Psoas muscle (tissue), 7 donors: ENCODE measurements at regions not wholly inside any gene's neighbourhood (a gene's known extent, or its start where the extent isn't known, plus 50 kb on each side); places are given as distances from the start of the nearest gene placed in this dataset.
A peak's percentile ranks its signal among the peaks of the same experiment; 100 is the strongest.

Experiments
- ATAC-seq, 4 donors: fragments of 200-7000 bp; cut with Tn5 transposase; one replicate each; pipeline ENCODE4 v1.9.1; 2020; ENCODE audit warnings: moderate library complexity in 3 of 4, mild to moderate bottlenecking in 2 of 4
- DNase-seq, 2 donors: peaks; one replicate each; pipeline ENCODE4 v3.0.0-alpha.2; 2020
- H3K27ac ChIP-seq: fragments of 200-600 bp; one replicate; pipeline ENCODE4 v1.8.0; 2022
- H3K27me3 ChIP-seq, 3 donors: fragments of 200-600 bp in 1 of 3; one replicate each; pipeline versions ENCODE4 v1.6.1 to v1.8.0; 2013 to 2022; ENCODE audit warnings: low read length in 2 of 3, mild to moderate bottlenecking in 2 of 3, moderate library complexity in 1 of 3; ENCODE audit not compliant: insufficient read depth in 3 of 3
- H3K36me3 ChIP-seq, 2 donors: fragments of 200-600 bp in 1 of 2; one replicate each; pipeline versions ENCODE4 v1.6.1 to v1.8.0; 2013 to 2022; ENCODE audit warnings: low read depth in 1 of 2, mild to moderate bottlenecking in 1 of 2, moderate library complexity in 1 of 2; ENCODE audit not compliant: insufficient read depth in 1 of 2
- H3K4me1 ChIP-seq: fragments of 200-600 bp; one replicate; pipeline ENCODE4 v1.8.0; 2022
- H3K4me3 ChIP-seq: fragments of 200-600 bp; one replicate; pipeline ENCODE4 v1.8.0; 2022; ENCODE audit warnings: mild to moderate bottlenecking
- H3K9me3 ChIP-seq: fragments of 200-600 bp; one replicate; pipeline ENCODE4 v1.8.0; 2022
- WGBS, 3 donors: extraction: QIAGEN DNeasy Blood & Tissue Kit; methylation state at CpG; one replicate each; pipeline versions ENCODE4 v1.1.6 to v1.1.7; 2013; 5-methylcytosine and 5-hydroxymethylcytosine counted together
- intact Hi-C, 2 donors: fragments of 100-400 bp; cut with DNase I; formaldehyde crosslinking; loops; one replicate each; pipeline versions ENCODE4 v1.11.0 to v1.14.2; 2022
- TF ChIP-seq, protein P1 (sequence below): fragments of 200-600 bp; IDR thresholded peaks from one replicate; pipeline ENCODE4 v1.8.0; 2022; ENCODE audit warnings: antibody characterized with exemption
- donor health status: healthy with polysubstance abuse.
- donor health status: DM: no; HTN: no; CAD: no; lungs with moderate emphysema.
- donor health status: Bipolar disorder and iron deficiency.
- donor health status: healthy.
- donor health status: DM: yes; HTN: yes; CAD: no.
- donor health status: DM: no; HTN: no; CAD: no.
- donor health status: DM: yes; HTN: yes; CAD: no.

- TF ChIP-seq, protein P1, sequence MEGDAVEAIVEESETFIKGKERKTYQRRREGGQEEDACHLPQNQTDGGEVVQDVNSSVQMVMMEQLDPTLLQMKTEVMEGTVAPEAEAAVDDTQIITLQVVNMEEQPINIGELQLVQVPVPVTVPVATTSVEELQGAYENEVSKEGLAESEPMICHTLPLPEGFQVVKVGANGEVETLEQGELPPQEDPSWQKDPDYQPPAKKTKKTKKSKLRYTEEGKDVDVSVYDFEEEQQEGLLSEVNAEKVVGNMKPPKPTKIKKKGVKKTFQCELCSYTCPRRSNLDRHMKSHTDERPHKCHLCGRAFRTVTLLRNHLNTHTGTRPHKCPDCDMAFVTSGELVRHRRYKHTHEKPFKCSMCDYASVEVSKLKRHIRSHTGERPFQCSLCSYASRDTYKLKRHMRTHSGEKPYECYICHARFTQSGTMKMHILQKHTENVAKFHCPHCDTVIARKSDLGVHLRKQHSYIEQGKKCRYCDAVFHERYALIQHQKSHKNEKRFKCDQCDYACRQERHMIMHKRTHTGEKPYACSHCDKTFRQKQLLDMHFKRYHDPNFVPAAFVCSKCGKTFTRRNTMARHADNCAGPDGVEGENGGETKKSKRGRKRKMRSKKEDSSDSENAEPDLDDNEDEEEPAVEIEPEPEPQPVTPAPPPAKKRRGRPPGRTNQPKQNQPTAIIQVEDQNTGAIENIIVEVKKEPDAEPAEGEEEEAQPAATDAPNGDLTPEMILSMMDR = no peak
- Histone ChIP-seq H3K27ac (no peak overlapping the region), H3K27me3 (peaks cover 0 to 9% (median 0%) of the 10 kb centered on the region in 3 donors), H3K4me3 (no peak overlapping the region), H3K36me3 (no peaks in the 10 kb centered on the region), H3K4me1 (no peaks in the 10 kb centered on the region), H3K9me3 (no peaks in the 10 kb centered on the region)
- intact Hi-C loops = no loop called here
- DNase-seq = no peak
- peak; percentile 5 to 9 (median 6) for ATAC-seq
- WGBS, 3 donors = 53 to 63% (median 60%) methylated on average over 10 to 12 of the region's 12 CpGs
Measured at GRCh38 chr20:62580733-62581132, 61.6 kb upstream of the SLCO4A1 start.

DNA sequence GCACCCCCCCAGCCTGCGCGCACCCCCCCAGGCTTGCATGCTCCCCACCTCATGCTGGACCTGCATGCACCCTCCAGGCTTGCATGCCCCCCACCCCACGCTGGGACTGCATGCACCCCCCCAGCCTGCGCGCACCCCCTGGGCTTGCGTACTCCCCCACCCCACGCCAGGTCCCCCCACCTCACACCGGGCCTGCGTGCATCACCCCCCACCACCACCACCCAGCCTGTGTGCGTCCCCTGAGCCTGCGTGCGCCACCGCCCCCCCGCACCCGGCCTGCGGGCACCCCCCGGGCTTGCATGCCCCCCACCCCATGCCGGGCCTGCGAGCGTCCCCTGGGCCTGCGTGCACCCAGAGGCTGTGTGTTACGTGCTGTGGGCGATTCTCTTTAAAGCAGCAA is 61.0 kb upstream of the SLCO4A1 start:
- H3K4me3 ChIP-seq = no peak overlapping the region
- intact Hi-C loops = no loop called here
- peaks cover 0 to 9% (median 0%) of the 10 kb centered on the region in 3 donors for H3K27me3 ChIP-seq
- peak in 2 of 4 donors; percentile 1 to 3 for ATAC-seq
- no peak overlapping the region for H3K27ac ChIP-seq
- H3K4me1 ChIP-seq = no peaks in the 10 kb centered on the region
- WGBS, 3 donors = 64 to 75% (median 66%) methylated on average over 14 to 23 of the region's 23 CpGs
- TF ChIP-seq, protein P1 = no peak
- no peaks in the 10 kb centered on the region for H3K36me3 ChIP-seq
- H3K9me3 ChIP-seq = no peaks in the 10 kb centered on the region
- DNase-seq = no peak

DNA sequence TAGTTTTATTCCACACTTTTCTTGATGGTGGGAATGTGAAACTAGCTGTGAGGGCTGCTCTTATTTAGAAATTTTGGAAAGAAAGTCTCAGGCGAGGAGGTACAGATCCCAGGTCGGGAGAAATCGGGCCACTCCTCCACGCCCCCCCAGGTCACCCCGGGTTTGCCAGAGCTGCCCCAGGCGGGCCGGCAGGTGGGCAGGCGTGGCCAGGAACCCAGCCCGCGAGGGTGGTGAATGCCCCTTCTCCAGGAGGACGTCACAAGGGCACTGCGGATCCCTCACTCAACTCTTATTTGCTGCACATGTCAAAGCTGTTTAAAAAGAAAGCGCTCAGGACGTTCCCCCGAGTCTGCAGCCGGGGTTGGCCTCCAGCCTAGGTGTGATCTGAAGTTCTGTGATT is 60.5 kb upstream of the SLCO4A1 start:
- no peaks in the 10 kb centered on the region for H3K4me1 ChIP-seq
- intact Hi-C loops = no loop called here
- H3K4me3 ChIP-seq = no peak overlapping the region
- WGBS, 3 donors = 9 to 15% (median 12%) methylated on average over 16 of the region's 16 CpGs
- H3K36me3 ChIP-seq = no peaks in the 10 kb centered on the region
- DNase-seq (no peak), ATAC-seq (no peak)
- H3K9me3 ChIP-seq = no peaks in the 10 kb centered on the region
- H3K27ac ChIP-seq = no peak overlapping the region
- TF ChIP-seq, protein P1 = no peak
- H3K27me3 ChIP-seq = peaks cover 0 to 9% (median 0%) of the 10 kb centered on the region in 3 donors

DNA sequence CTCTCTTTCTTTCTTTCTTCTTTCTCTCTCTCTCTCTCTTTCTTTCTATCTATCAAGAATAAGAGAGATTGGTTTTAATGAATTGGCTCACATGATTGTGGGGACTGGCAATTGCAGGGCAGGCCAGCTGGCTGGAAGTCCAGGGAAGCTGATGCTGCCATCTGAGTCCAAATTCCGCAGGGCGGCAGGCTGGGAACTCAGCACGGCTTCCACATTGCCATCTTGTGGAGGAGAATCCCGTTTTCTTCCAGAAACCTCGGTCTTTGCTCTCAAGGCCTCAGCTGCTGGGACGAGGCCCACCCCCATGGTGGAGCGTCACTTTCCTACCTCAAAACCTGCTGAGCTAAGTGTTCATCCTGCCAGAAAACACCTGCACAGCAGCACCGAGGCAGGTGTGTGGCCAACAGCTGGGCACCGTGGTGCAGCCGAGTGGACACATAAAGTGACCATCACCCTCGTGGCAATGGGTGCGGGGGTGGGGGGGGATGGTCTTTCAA is 58.8 kb upstream of the SLCO4A1 start:
- H3K36me3 ChIP-seq = no peaks in the 10 kb centered on the region
- WGBS, 3 donors = 18 to 32% (median 18%) methylated on average over 12 of the region's 12 CpGs
- H3K4me1 ChIP-seq = no peaks in the 10 kb centered on the region
- H3K27me3 ChIP-seq = peaks cover 0 to 3% (median 0%) of the 10 kb centered on the region in 3 donors
- TF ChIP-seq, protein P1 = peak; percentile 18
- intact Hi-C loops = no loop called here
- no peak overlapping the region for H3K4me3 ChIP-seq
- ATAC-seq = no peak
- DNase-seq = no peak
- H3K27ac ChIP-seq = no peak overlapping the region
- no peaks in the 10 kb centered on the region for H3K9me3 ChIP-seq
